PFSK-1 (cell line): ENCODE measurements at regions not wholly inside any gene's neighbourhood (a gene's known extent, or its start where the extent isn't known, plus 50 kb on each side); places are given as distances from the start of the nearest gene placed in this dataset.

ENCODE experiments used
- FOXP2 ChIP-seq: optimal IDR thresholded peaks from 2 replicates; pipeline ENCODE3; 2011; ENCODE audit warnings: borderline replicate concordance, control low read depth, inconsistent platforms; ENCODE audit not compliant: insufficient read depth; ENCODE audit errors: extremely low read length, extremely low read depth
- REST ChIP-seq, 2 experiments: IDR thresholded peaks; 2 replicates each; pipeline versions ENCODE4 v1.6.1 to v1.8.0; 2011 to 2012; ENCODE audit warnings: low read depth in 2 of 2, low read length in 2 of 2, control low read depth in 1 of 2, inconsistent platforms in 1 of 2, mild to moderate bottlenecking in 1 of 2, moderate library complexity in 1 of 2; ENCODE audit not compliant: insufficient read depth in 1 of 2

- TF ChIP-seq REST (IDR thresholded peaks at IDR 0.05; ENCODE audit: insufficient read depth in 1 of 2, low read depth in 2 of 2, low read length in 2 of 2) (no peak), FOXP2 (no peak)
Observed at GRCh38 chr5:32498484-32498883, 53.9 kb upstream of the ZFR start.
